Testis (tissue), 2 donors: ENCODE measurements at regions not wholly inside any gene's neighbourhood (a gene's known extent, or its start where the extent isn't known, plus 50 kb on each side); places are given as distances from the start of the nearest gene placed in this dataset.

Source experiments
- DNase-seq: peaks from one replicate; pipeline ENCODE4 v3.0.0-alpha.2; 2019
- H3K27ac ChIP-seq, 2 donors: fragments of 200-600 bp; sonication (generic); one replicate each; pipeline ENCODE4 v1.5.1; 2019
- H3K27me3 ChIP-seq: fragments of 200-600 bp; sonication (generic); one replicate; pipeline ENCODE4 v1.5.1; 2019
- H3K36me3 ChIP-seq: fragments of 200-600 bp; sonication (generic); one replicate; pipeline ENCODE4 v1.5.1; 2017; ENCODE audit warnings: low read depth; ENCODE audit errors: missing control alignments
- H3K4me1 ChIP-seq: fragments of 200-600 bp; sonication (generic); one replicate; pipeline ENCODE4 v1.5.1; 2019
- H3K4me3 ChIP-seq, 2 donors: fragments of 200-600 bp; sonication (generic); one replicate each; pipeline ENCODE4 v1.5.1; 2017 to 2019
- H3K9me3 ChIP-seq: fragments of 200-600 bp; sonication (generic); one replicate; pipeline ENCODE4 v1.5.1; 2017
- POLR2A ChIP-seq: fragments of 450-650 bp; IDR thresholded peaks from one replicate; pipeline ENCODE4 v1.6.1; 2017; ENCODE audit warnings: antibody characterized with exemption, mild to moderate bottlenecking, moderate library complexity
- WGBS, 2 donors: methylation state at CpG; one replicate each; pipeline ENCODE4 v1.1.5; 2018; 5-methylcytosine and 5-hydroxymethylcytosine counted together
- intact Hi-C: fragments of 100-400 bp; cut with DNase I; formaldehyde crosslinking; loops from one replicate; pipeline ENCODE4 v1.15.1; 2023; ENCODE audit warnings: low total_unique reads
- TF ChIP-seq, protein P1 (sequence below), 3 experiments: fragments of 450-650 bp in 2 of 3; fragments of 200-600 bp in 1 of 3; sonication (generic) in 1 of 3; IDR thresholded peaks; one replicate each; pipeline ENCODE4 v1.5.1; 2016 to 2019; ENCODE audit warnings: antibody characterized with exemption in 3 of 3, mild to moderate bottlenecking in 2 of 3, moderate library complexity in 1 of 3

- Histone ChIP-seq H3K4me1 (no peaks in the 10 kb centered on the region), H3K36me3 (no peaks in the 10 kb centered on the region), H3K27me3 (no peaks in the 10 kb centered on the region), H3K9me3 (no peaks in the 10 kb centered on the region), H3K4me3 (no peak overlapping the region), H3K27ac (no peak overlapping the region)
- TF ChIP-seq POLR2A: no peak
- TF ChIP-seq, protein P1, sequence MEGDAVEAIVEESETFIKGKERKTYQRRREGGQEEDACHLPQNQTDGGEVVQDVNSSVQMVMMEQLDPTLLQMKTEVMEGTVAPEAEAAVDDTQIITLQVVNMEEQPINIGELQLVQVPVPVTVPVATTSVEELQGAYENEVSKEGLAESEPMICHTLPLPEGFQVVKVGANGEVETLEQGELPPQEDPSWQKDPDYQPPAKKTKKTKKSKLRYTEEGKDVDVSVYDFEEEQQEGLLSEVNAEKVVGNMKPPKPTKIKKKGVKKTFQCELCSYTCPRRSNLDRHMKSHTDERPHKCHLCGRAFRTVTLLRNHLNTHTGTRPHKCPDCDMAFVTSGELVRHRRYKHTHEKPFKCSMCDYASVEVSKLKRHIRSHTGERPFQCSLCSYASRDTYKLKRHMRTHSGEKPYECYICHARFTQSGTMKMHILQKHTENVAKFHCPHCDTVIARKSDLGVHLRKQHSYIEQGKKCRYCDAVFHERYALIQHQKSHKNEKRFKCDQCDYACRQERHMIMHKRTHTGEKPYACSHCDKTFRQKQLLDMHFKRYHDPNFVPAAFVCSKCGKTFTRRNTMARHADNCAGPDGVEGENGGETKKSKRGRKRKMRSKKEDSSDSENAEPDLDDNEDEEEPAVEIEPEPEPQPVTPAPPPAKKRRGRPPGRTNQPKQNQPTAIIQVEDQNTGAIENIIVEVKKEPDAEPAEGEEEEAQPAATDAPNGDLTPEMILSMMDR (IDR thresholded peaks at IDR 0.05): no peak
- 55 to 57% methylated on average over 3 of the region's 3 CpGs for WGBS, 2 donors
- intact Hi-C loops: no loop called here
- no peak for DNase-seq
Measured at GRCh38 chr20:24227600-24227999, 239.0 kb upstream of the GGTLC1 start.

GRCh38 chr20:24212494-24212893, 223.9 kb upstream of the GGTLC1 start:
- H3K27ac ChIP-seq: no peak overlapping the region
- 45 to 51% methylated on average over 10 of the region's 10 CpGs for WGBS, 2 donors
- no peaks in the 10 kb centered on the region for H3K9me3 ChIP-seq
- H3K4me1 ChIP-seq: no peaks in the 10 kb centered on the region
- no peak for TF ChIP-seq POLR2A
- TF ChIP-seq, protein P1 (IDR thresholded peaks at IDR 0.05): no peak
- intact Hi-C loops: no loop called here
- no peak overlapping the region for H3K4me3 ChIP-seq
- H3K27me3 ChIP-seq: no peaks in the 10 kb centered on the region
- no peaks in the 10 kb centered on the region for H3K36me3 ChIP-seq
- DNase-seq: no peak

DNA sequence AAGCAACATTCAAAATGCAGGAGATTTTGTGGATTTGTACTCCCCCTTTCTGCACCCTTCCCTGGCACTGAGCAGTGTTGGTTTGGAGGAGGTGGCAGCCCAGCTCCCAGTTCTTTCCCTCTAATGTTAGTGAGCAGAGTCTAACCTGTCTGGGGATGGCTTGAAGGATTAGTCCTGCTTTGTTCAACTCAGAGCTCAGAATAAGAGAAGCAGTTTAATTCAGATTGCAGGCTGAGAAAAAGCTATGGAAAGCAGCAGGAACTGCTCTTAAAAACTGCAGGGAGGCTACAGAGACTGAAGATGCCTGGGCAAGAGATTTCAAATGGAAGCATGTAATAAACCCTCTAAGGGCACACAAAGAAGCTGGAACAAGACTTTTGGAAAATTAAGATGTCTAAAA, 223.4 kb upstream of the GGTLC1 start:
- Histone ChIP-seq H3K27me3 (no peaks in the 10 kb centered on the region), H3K4me1 (no peaks in the 10 kb centered on the region), H3K9me3 (no peaks in the 10 kb centered on the region), H3K4me3 (no peak overlapping the region), H3K27ac (no peak overlapping the region), H3K36me3 (no peaks in the 10 kb centered on the region)
- intact Hi-C loops: no loop called here
- no peak for DNase-seq
- TF ChIP-seq POLR2A: no peak
- TF ChIP-seq, protein P1 (IDR thresholded peaks at IDR 0.05): no peak

- WGBS, 2 donors: 63 to 64% methylated on average over 2 of the region's 2 CpGs
- no peaks in the 10 kb centered on the region for H3K27me3 ChIP-seq
- no peaks in the 10 kb centered on the region for H3K9me3 ChIP-seq
- H3K27ac ChIP-seq: no peak overlapping the region
- intact Hi-C loops: no loop called here
- no peaks in the 10 kb centered on the region for H3K36me3 ChIP-seq
- TF ChIP-seq, protein P1 (IDR thresholded peaks at IDR 0.05): no peak
- TF ChIP-seq POLR2A: no peak
- DNase-seq: no peak
- H3K4me3 ChIP-seq: no peak overlapping the region
- no peaks in the 10 kb centered on the region for H3K4me1 ChIP-seq
Measured at GRCh38 chr20:24210356-24210755, 221.8 kb upstream of the GGTLC1 start.

- Histone ChIP-seq H3K4me1 (no peaks in the 10 kb centered on the region), H3K9me3 (no peaks in the 10 kb centered on the region), H3K27ac (no peak overlapping the region), H3K27me3 (no peaks in the 10 kb centered on the region), H3K36me3 (no peaks in the 10 kb centered on the region), H3K4me3 (no peak overlapping the region)
- intact Hi-C loops: no loop called here
- TF ChIP-seq, protein P1 (IDR thresholded peaks at IDR 0.05): no peak
- no peak for TF ChIP-seq POLR2A
- DNase-seq: no peak
- WGBS, 2 donors: 55 to 69% methylated on average over 6 to 9 of the region's 9 CpGs
Measured at GRCh38 chr20:24208652-24209051, 220.1 kb upstream of the GGTLC1 start.
